H9 (cell line): ENCODE measurements at regions not wholly inside any gene's neighbourhood (a gene's known extent, or its start where the extent isn't known, plus 50 kb on each side); places are given as distances from the start of the nearest gene placed in this dataset.
A peak's percentile ranks its signal among the peaks of the same experiment; 100 is the strongest.

Experiments
- DNase-seq: peaks from one replicate; pipeline ENCODE4 v3.0.0-alpha.2; 2017
- H2AFZ ChIP-seq: one replicate; pipeline ENCODE4 v1.6.1; 2013; ENCODE audit warnings: mild to moderate bottlenecking, low read length, control low read depth, moderate library complexity
- H2AK5ac ChIP-seq: 2 replicates; pipeline ENCODE4 v1.6.1; 2013; ENCODE audit warnings: low read length, control low read depth, mixed read lengths; ENCODE audit not compliant: insufficient read length
- H2BK120ac ChIP-seq: one replicate; pipeline ENCODE4 v1.6.1; 2013; ENCODE audit warnings: low read depth, mild to moderate bottlenecking, low read length, control low read depth, inconsistent platforms; ENCODE audit not compliant: poor library complexity, severe bottlenecking
- H2BK12ac ChIP-seq: 2 replicates; pipeline ENCODE4 v1.6.1; 2013; ENCODE audit warnings: low read length, control low read depth, mixed read lengths, low read depth; ENCODE audit not compliant: insufficient read length
- H2BK15ac ChIP-seq: 2 replicates; pipeline ENCODE4 v1.6.1; 2013; ENCODE audit warnings: low read depth, low read length, control low read depth
- H2BK20ac ChIP-seq: one replicate; pipeline ENCODE4 v1.6.1; 2013; ENCODE audit warnings: low read depth, mild to moderate bottlenecking, low read length, control low read depth, inconsistent platforms; ENCODE audit not compliant: poor library complexity, severe bottlenecking
- H2BK5ac ChIP-seq: 2 replicates; pipeline ENCODE4 v1.6.1; 2013; ENCODE audit warnings: low read length, control low read depth, mixed read lengths; ENCODE audit not compliant: insufficient read length
- H3K14ac ChIP-seq: 2 replicates; pipeline ENCODE4 v1.6.1; 2013; ENCODE audit warnings: low read length, control low read depth; ENCODE audit not compliant: insufficient read depth
- H3K18ac ChIP-seq: 2 replicates; pipeline ENCODE4 v1.6.1; 2013; ENCODE audit warnings: low read depth, mild to moderate bottlenecking, mixed read lengths, low read length, control low read depth; ENCODE audit not compliant: insufficient read length
- H3K23ac ChIP-seq: 2 replicates; pipeline ENCODE4 v1.6.1; 2013; ENCODE audit warnings: low read length, control low read depth, mixed read lengths, low read depth; ENCODE audit not compliant: insufficient read length
- H3K23me2 ChIP-seq: 2 replicates; pipeline ENCODE4 v1.6.1; 2013; ENCODE audit warnings: low read depth, mild to moderate bottlenecking, mixed read lengths, low read length, control low read depth; ENCODE audit not compliant: insufficient read length, poor library complexity, severe bottlenecking
- H3K27ac ChIP-seq: 2 replicates; pipeline ENCODE4 v1.5.1; 2013; ENCODE audit warnings: low read length, control low read depth, mixed read lengths, low read depth; ENCODE audit not compliant: insufficient read length
- H3K27me3 ChIP-seq: 2 replicates; pipeline ENCODE4 v1.6.1; 2013; ENCODE audit warnings: low read length, control low read depth, inconsistent platforms; ENCODE audit not compliant: insufficient read depth
- H3K4ac ChIP-seq: 2 replicates; pipeline ENCODE4 v1.6.1; 2013; ENCODE audit warnings: low read depth, mild to moderate bottlenecking, control low read depth, inconsistent platforms, low read length, moderate library complexity
- H3K4me1 ChIP-seq: 2 replicates; pipeline ENCODE4 v1.6.1; 2013; ENCODE audit warnings: low read length, control low read depth, inconsistent platforms; ENCODE audit not compliant: insufficient read depth
- H3K4me2 ChIP-seq: 2 replicates; pipeline ENCODE4 v1.6.1; 2013; ENCODE audit warnings: low read length, control low read depth, mixed read lengths; ENCODE audit not compliant: insufficient read length, insufficient read depth
- H3K56ac ChIP-seq: 2 replicates; pipeline ENCODE4 v1.6.1; 2013; ENCODE audit warnings: low read depth, mild to moderate bottlenecking, mixed read lengths, low read length, control low read depth; ENCODE audit not compliant: insufficient read length
- H3K79me1 ChIP-seq: 2 replicates; pipeline ENCODE4 v1.6.1; 2013; ENCODE audit warnings: low read depth, mild to moderate bottlenecking, moderate library complexity, low read length, control low read depth, inconsistent platforms; ENCODE audit not compliant: insufficient read depth, poor library complexity, severe bottlenecking
- H3K79me2 ChIP-seq: 2 replicates; pipeline ENCODE4 v1.6.1; 2013; ENCODE audit warnings: low read length, control low read depth, inconsistent platforms; ENCODE audit not compliant: insufficient read depth
- H3K9ac ChIP-seq: 2 replicates; pipeline ENCODE4 v1.6.1; 2013; ENCODE audit warnings: low read length, control low read depth, mixed read lengths; ENCODE audit not compliant: insufficient read length; ENCODE audit errors: extremely low read depth
- H3K9me3 ChIP-seq: one replicate; pipeline ENCODE4 v1.6.1; 2013; ENCODE audit warnings: low read depth, low read length, inconsistent platforms; ENCODE audit not compliant: control insufficient read depth
- H3T11ph ChIP-seq: one replicate; pipeline ENCODE4 v1.6.1; 2013; ENCODE audit warnings: mild to moderate bottlenecking, low read length, control low read depth, inconsistent platforms
- H4K20me1 ChIP-seq: one replicate; pipeline ENCODE4 v1.6.1; 2013; ENCODE audit not compliant: control insufficient read depth, insufficient read length, insufficient read depth
- H4K5ac ChIP-seq: 2 replicates; pipeline ENCODE4 v1.6.1; 2013; ENCODE audit warnings: low read depth, mild to moderate bottlenecking, mixed read lengths, low read length, control low read depth; ENCODE audit not compliant: insufficient read length
- H4K8ac ChIP-seq: replicated peaks from 2 replicates; pipeline ENCODE4 v1.6.1; 2013; ENCODE audit warnings: low read length, control low read depth, mixed read lengths, low read depth; ENCODE audit not compliant: insufficient read length
- H4K91ac ChIP-seq: 2 replicates; pipeline ENCODE4 v1.6.1; 2013; ENCODE audit warnings: low read depth, mild to moderate bottlenecking, moderate library complexity, mixed read lengths, low read length, control low read depth; ENCODE audit not compliant: insufficient read length
- H3K27ac Mint-ChIP-seq, 3 experiments: 2 replicates in 2 of 3; 3 replicates in 1 of 3; pipeline ENCODE4 v1.8.0; 2020 to 2021; ENCODE audit warnings: mixed read lengths in 3 of 3, mild to moderate bottlenecking in 1 of 3, moderate library complexity in 1 of 3
- H3K27me3 Mint-ChIP-seq: 2 replicates; pipeline ENCODE4 v1.8.0; 2021; ENCODE audit warnings: low read depth, mild to moderate bottlenecking, moderate library complexity, mixed read lengths
- H3K36me3 Mint-ChIP-seq, 3 experiments: 2 replicates in 2 of 3; 3 replicates in 1 of 3; pipeline ENCODE4 v1.8.0; 2020 to 2021; ENCODE audit warnings: low read depth in 3 of 3, mixed read lengths in 3 of 3; ENCODE audit not compliant: insufficient read depth in 1 of 3
- H3K4me1 Mint-ChIP-seq, 2 experiments: 2 replicates each; pipeline ENCODE4 v1.8.0; 2020; ENCODE audit warnings: mixed read lengths in 2 of 2
- H3K4me3 Mint-ChIP-seq, 2 experiments: 2 replicates in 1 of 2; 3 replicates in 1 of 2; pipeline ENCODE4 v1.8.0; 2020 to 2021; ENCODE audit warnings: mild to moderate bottlenecking in 2 of 2, mixed read lengths in 2 of 2, moderate library complexity in 1 of 2
- H3K9me3 Mint-ChIP-seq, 2 experiments: 2 replicates in 1 of 2; 3 replicates in 1 of 2; pipeline ENCODE4 v1.8.0; 2020; ENCODE audit warnings: mild to moderate bottlenecking in 2 of 2, mixed read lengths in 2 of 2, moderate library complexity in 1 of 2
- WGBS: extraction: QIAGEN DNeasy Blood & Tissue Kit; methylation state at CpG from one replicate; pipeline ENCODE4 v1.1.7; 2013; ENCODE audit warnings: missing lambda C conversion rate, low lambda C conversion rate, mixed read lengths; ENCODE audit not compliant: insufficient read length; ENCODE audit errors: extremely low coverage; 5-methylcytosine and 5-hydroxymethylcytosine counted together
- TF ChIP-seq, protein P1 (sequence below): fragments of 200-600 bp; sonication (generic); conservative IDR thresholded peaks from 3 replicates; pipeline ENCODE4 v1.8.0; 2021; ENCODE audit warnings: antibody characterized with exemption, mild to moderate bottlenecking

DNA sequence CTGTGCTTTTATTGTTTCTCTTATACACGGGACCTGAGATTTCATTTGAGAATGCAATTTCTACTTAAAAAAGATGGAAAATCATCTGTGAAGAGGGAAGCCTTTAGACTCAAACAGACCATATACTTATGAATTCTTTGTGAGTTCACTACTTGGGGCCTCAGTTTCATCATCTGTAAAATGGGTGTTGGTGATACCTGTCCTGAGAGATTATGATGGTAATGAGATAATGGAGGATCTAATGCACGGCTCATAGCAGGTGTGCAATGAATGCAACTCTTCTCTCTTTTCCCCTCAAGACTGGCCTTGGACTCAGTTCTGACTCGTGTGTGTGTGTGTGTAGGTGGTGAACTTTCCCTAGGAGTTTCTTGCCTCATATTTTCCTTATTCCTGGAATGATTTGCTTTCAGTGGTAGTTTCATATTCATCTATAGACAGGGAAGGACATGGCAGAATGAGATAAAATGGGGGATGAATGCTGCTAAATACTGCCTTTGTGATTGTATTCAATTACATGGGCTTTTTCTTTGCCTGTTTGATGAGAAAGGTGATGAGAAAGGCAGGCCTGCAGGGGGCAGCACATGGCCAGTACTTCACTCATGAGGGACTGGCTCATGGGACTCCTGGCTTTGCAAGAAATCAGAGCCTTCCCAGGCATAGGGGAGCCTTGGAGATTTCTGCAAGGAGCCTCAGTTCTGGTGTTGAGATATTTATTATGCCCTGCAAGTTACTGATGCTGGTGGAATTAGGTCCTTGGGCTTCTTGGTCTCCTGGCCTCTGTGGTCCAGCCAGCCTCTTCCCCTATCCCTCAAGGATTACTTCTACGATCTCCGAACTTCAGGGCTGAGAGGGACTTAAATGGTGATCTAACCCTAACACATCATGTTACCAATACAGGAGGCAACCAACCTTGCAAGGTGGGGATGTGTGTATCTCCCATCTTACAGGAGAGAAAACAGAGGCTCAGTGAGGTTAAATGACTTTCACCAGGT is 70.7 kb downstream of the RPLP1 start:
- Histone ChIP-seq H3K27ac (no peak overlapping the region), H2BK12ac (no peak overlapping the region), H3K4me1 (no peaks in the 10 kb centered on the region), H3K79me2 (no peaks in the 10 kb centered on the region), H2AK5ac (no peak overlapping the region), H3K79me1 (no peaks in the 10 kb centered on the region), H3K9ac (no peak overlapping the region), H2BK120ac (no peak overlapping the region), H2AFZ (no peak overlapping the region), H3T11ph (no peak overlapping the region), H3K27me3 (no peaks in the 10 kb centered on the region), H3K4ac (no peak overlapping the region), H2BK5ac (no peak overlapping the region), H4K5ac (no peak overlapping the region), H2BK20ac (no peak overlapping the region), H2BK15ac (no peak overlapping the region), H4K8ac (no peak overlapping the region), H3K23me2 (no peaks in the 10 kb centered on the region), H4K20me1 (no peaks in the 10 kb centered on the region), H3K14ac (no peak overlapping the region), H3K56ac (no peak overlapping the region), H3K18ac (no peak overlapping the region), H3K23ac (no peak overlapping the region), H4K91ac (no peak overlapping the region), H3K9me3 (no peaks in the 10 kb centered on the region), H3K4me2 (no peak overlapping the region)
- no CpG with 5 or more reads among the region's 5 CpGs for WGBS
- DNase-seq = peak; percentile 86
- no peaks in the 10 kb centered on the region; the same call in 1 of the 2 replicates for H3K27me3 Mint-ChIP-seq
- H3K36me3 Mint-ChIP-seq = peaks cover 0 to 4% (median 0%) of the 10 kb centered on the region in 3 experiments; a peak in 3 of 7 replicates
- peaks cover 4% of the 10 kb centered on the region in 2 experiments; a peak in 3 of 5 replicates for H3K9me3 Mint-ChIP-seq
- no peak overlapping the region for H3K4me3 Mint-ChIP-seq
- H3K27ac Mint-ChIP-seq = peak overlapping the region in 1 of 3 experiments; percentile 73; a peak in 1 of 7 replicates
- TF ChIP-seq, protein P1, sequence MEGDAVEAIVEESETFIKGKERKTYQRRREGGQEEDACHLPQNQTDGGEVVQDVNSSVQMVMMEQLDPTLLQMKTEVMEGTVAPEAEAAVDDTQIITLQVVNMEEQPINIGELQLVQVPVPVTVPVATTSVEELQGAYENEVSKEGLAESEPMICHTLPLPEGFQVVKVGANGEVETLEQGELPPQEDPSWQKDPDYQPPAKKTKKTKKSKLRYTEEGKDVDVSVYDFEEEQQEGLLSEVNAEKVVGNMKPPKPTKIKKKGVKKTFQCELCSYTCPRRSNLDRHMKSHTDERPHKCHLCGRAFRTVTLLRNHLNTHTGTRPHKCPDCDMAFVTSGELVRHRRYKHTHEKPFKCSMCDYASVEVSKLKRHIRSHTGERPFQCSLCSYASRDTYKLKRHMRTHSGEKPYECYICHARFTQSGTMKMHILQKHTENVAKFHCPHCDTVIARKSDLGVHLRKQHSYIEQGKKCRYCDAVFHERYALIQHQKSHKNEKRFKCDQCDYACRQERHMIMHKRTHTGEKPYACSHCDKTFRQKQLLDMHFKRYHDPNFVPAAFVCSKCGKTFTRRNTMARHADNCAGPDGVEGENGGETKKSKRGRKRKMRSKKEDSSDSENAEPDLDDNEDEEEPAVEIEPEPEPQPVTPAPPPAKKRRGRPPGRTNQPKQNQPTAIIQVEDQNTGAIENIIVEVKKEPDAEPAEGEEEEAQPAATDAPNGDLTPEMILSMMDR = peak; percentile 90
- H3K4me1 Mint-ChIP-seq = peaks cover 26 to 48% of the 10 kb centered on the region in 2 experiments
